ENCODE measurements at regions not wholly inside any gene's neighbourhood (a gene's known extent, or its start where the extent isn't known, plus 50 kb on each side); places are given as distances from the start of the nearest gene placed in this dataset.

- DNase-seq (ENCODE audit: low spot score): no peak
- intact Hi-C loops (cut with DNase I): no loop called here
Observed at GRCh38 chr2:61774351-61774750, 79.5 kb downstream of the FAM161A start.

DNA sequence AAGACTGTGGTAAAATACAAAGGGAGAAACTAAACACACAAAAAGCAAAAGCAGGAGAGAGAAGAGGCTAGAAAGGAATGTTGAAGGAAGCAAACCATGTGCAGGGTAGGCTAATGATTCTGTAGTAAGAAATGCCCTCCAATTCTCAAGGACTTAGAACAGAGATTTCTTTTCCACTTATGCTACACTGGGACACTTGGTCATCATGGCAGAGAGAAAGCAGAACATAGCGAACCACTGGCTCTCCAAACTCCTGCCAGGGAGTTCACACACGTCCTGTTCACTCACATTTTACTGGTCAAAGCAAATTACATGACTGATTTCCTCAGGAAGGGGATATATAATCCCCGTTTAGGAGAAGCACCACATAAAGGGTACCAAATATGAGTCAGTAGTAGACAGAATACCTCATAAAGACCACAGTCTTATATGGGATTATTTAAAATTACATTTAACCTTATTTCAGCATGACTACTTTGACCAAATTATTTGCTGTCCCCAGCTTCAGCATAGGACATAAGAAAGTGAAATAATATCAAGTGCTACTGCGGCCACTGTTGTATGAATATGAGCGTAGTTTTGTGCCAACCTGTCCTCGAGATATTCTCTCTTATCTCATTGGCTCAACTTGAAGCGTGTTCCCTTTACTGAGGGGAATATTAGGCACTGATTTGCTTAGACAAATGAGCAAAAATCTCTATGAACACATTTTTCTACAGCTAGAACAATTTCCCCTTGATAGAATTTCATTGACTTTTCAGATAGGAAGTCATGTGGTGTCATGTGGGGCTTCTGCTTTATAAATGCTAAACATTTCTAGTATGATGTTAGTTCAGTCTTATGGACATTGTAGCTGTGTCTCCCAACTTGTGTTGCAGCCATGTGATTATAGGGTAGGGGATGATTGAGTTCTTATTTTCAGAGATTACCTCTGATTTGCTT lies 81.7 kb downstream of the FAM161A start:
- intact Hi-C loops (cut with DNase I): no loop called here
- no peak for DNase-seq (ENCODE audit: low spot score)

- intact Hi-C loops (cut with DNase I): no loop called here
- no peak for DNase-seq (ENCODE audit: low spot score)
Observed at GRCh38 chr2:61770746-61771145, 83.1 kb downstream of the FAM161A start.

- DNase-seq (ENCODE audit: low spot score): no peak
- intact Hi-C loops (cut with DNase I): no loop called here
Observed at GRCh38 chr2:61770298-61770697, 83.6 kb downstream of the FAM161A start.

GRCh38 chr2:61769093-61769675 lies 84.7 kb downstream of the FAM161A start:
- intact Hi-C loops (cut with DNase I): loop anchor here in 1 of 2 donors (10.0 kb wide), 1 partner anchor 234 kb away; the partner anchor contains the start of gene XPO1
- DNase-seq (ENCODE audit: low spot score): no peak

DNA sequence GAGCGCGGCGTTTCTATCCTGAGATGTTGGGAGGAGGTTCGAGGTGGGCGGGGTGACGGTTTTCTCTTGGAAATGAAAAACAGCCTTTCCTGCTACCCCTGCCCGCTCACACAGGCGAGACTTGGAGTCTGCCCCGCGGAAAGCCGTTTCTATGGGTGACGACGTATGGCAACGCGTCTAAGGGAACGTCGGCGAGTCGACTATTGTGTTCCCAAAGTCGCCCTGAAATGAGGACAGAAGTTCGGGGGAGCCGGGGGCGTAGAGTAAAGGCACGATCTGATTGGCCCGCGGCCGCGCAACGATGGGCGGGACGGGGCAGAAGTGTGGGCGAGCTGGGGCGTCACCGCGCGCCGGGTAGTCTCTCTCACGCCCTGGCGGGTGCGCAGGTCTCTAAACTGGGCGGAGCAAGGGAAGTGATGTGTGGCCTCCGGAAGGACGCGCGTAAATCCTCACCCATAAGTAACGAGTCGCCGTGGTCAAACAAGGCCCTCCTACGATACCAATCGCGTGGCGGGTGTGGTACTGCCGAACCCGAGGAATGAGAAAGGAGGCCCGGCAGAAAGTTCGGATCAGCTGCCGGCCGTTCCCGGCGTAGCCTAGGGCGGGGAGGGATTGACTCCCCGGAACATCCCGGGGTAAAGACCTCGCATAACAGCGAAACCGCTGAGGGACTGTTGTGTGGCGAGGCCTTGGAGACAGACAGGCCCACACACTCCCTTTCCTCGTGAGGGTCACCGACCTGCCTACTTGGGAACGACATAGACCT lies 89.6 kb downstream of the FAM161A start:
- intact Hi-C loops (cut with DNase I): loop anchor here in 1 of 2 donors (10.0 kb wide), 1 partner anchor 229 kb away; the partner anchor contains the start of gene XPO1
- peak; percentile 100 for DNase-seq (ENCODE audit: low spot score)

DNA sequence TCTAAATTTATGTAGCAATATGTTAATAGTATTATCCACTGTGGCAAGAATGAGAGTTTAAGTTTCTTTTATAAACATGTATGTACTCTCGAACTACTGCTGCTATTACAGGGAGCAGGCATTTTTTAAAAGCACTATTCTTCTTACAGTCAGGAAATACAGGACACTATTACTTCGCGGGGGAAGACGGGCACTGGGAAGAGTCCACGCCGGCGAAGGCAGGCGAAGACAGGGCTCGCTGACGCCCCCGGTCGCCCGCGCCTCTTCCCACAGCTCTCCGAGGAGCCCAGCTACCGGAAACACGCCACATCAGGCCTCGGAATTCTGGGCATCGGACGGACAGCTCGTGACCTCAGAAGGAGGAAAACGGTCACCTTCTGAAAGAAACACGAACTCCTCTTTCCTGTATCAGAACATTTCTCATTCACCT lies 90.2 kb downstream of the FAM161A start:
- intact Hi-C loops (cut with DNase I): loop anchor here in 1 of 2 donors (10.0 kb wide), 1 partner anchor 229 kb away; the partner anchor contains the start of gene XPO1
- peak; percentile 94 for DNase-seq (ENCODE audit: low spot score)

DNA sequence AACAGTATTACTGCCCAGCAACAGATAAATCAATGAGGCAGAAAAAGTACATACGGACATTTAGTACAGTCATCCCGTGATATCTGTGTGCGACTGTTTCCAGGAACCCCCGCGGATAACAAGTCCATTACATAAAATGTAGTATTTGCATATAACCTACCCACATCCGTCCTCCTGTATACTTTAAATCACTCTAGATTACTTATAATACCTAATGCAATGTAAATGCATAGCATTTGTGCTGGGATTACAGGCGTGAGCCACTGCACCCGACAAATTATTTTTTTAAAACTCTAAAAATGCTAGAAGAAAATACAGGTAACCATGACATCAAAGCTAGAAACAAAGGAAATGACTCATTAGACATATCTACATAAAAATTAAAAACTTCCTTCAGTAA lies 91.6 kb downstream of the FAM161A start:
- intact Hi-C loops (cut with DNase I): loop anchor here in 1 of 2 donors (10.0 kb wide), 1 partner anchor 227 kb away; the partner anchor contains the start of gene XPO1
- no peak for DNase-seq (ENCODE audit: low spot score)

DNA sequence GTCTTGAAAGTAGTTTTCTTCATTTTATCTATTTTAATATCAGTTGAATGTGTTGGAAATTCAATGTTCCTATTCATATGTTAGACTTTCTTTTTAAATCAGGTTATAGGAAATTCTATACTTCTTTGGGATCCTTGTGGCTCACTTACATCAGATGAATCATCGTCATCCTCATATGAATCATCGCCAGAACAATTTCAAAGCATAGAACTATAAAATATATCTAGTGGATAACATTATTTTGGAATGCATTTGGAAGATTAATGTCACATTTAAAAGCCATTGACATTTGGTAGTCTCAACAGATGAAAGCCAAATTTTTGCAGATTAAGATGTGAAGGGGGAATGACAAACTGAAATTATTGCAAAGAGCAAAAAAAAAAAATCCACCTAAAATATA lies 94.1 kb downstream of the FAM161A start:
- intact Hi-C loops (cut with DNase I): loop anchor here (10.0 kb wide), 2 partner anchors 65 to 225 kb away; partner anchors contain the start of gene XPO1 (in 1 of the 2)
- DNase-seq (ENCODE audit: low spot score): no peak

- intact Hi-C loops (cut with DNase I): loop anchor here in 1 of 2 donors (10.0 kb wide), 1 partner anchor 64 kb away; no protein-coding TSS in a partner anchor
- DNase-seq (ENCODE audit: low spot score): no peak
Observed at GRCh38 chr2:61759005-61759404, 94.9 kb downstream of the FAM161A start.

GRCh38 chr2:61758159-61758558 lies 95.7 kb downstream of the FAM161A start:
- DNase-seq (ENCODE audit: low spot score): no peak
- intact Hi-C loops (cut with DNase I): loop anchor here in 1 of 2 donors (10.0 kb wide), 1 partner anchor 63 kb away; no protein-coding TSS in a partner anchor

DNA sequence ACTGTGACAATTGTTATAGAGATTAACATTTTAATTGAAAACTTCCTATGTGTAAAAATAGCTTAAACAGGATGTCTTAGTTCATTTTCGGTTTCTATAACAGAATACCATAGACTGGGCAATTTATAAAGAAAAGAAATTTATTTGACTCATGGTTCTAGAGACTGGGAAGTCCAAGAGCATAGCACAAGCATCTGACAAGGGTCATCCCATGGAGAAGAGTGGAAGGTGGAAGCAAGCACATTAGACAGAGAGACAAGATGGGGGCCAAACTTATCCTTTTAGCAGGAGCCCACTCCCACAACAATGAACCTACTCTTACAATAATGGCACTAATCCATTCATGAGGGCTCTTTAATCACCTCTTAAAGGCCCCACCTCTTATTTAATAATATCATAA lies 100.3 kb downstream of the FAM161A start:
- DNase-seq (ENCODE audit: low spot score): no peak
- intact Hi-C loops (cut with DNase I): loop anchor here in 1 of 2 donors (10.0 kb wide), 1 partner anchor 59 kb away; no protein-coding TSS in a partner anchor

GRCh38 chr2:61750624-61751023 lies 103.2 kb downstream of the FAM161A start:
- intact Hi-C loops (cut with DNase I): loop anchor here in 1 of 2 donors (10.0 kb wide), 1 partner anchor 56 kb away; no protein-coding TSS in a partner anchor

GRCh38 chr2:61742955-61743354 lies 110.9 kb downstream of the FAM161A start:
- no peak for DNase-seq (ENCODE audit: low spot score)
- intact Hi-C loops (cut with DNase I): no loop called here

More at GRCh38 chr2:61750624-61751023, 103.2 kb downstream of the FAM161A start:
- no peak for DNase-seq (ENCODE audit: low spot score)

- no peak for DNase-seq (ENCODE audit: low spot score)
- intact Hi-C loops (cut with DNase I): no loop called here
Observed at GRCh38 chr2:61737841-61738240, 116.0 kb downstream of the FAM161A start.

DNA sequence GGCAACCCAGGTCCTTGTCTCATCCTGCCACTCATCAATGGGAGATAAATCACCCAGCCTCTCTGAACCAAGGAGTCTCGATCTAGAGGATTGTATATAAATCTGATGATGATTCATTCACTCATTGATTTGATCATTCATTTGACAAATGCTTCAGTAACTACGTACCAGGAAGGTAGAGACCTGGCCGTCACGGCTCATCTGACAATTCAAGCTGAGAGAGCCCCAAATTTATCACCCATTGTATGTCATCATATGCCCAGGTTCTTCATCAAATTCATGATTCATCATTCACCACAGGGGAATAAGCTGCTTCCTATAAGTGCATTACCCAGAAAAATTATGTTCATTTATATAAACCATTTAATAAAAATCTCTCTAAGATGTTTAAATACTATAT lies 116.9 kb downstream of the FAM161A start:
- intact Hi-C loops (cut with DNase I): no loop called here
- no peak for DNase-seq (ENCODE audit: low spot score)

- DNase-seq (ENCODE audit: low spot score): no peak
- intact Hi-C loops (cut with DNase I): no loop called here
Observed at GRCh38 chr2:61733563-61733962, 120.3 kb downstream of the FAM161A start.

DNA sequence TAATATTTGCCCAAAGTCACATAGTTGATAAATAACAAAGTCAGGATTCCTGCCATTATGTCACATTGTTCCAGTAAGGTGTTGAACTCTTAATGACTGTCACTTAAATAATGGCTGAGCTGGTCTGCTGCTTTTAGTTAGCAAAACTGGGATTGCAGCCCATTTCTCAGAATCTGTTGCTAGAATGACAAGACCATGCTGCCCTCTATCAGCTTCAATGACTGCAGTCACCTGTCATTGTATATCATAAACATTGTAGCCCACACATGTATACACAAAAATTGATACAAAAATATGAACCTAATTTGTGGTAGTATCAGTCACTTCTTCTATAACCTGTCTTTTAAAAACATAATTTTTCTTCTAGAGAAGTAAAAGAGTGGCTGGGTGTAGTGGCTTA lies 121.1 kb downstream of the FAM161A start:
- no peak for DNase-seq (ENCODE audit: low spot score)
- intact Hi-C loops (cut with DNase I): no loop called here

DNA sequence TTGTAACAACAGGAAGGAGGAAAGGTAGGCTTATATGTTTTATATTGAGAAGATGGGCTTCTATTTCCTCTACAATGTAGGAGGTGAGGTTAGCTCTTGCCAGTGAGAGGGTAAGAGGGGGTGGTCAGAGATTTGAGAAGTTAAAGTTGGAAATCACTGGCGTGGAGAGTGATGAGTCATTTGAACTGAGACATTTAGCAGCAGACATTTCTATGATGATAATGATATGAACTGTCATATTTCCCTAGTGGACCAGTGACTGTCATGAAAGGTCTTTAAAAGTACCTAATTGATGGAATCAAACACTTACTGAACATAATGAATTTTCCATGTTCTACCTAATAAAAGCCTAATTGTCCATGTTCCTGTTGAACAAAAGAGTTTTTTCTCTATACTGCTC lies 126.1 kb downstream of the FAM161A start:
- no peak for DNase-seq (ENCODE audit: low spot score)
- intact Hi-C loops (cut with DNase I): no loop called here
